Lower leg skin (tissue), 3 donors: ENCODE measurements at regions not wholly inside any gene's neighbourhood (a gene's known extent, or its start where the extent isn't known, plus 50 kb on each side); places are given as distances from the start of the nearest gene placed in this dataset.

Source experiments
- CTCF ChIP-seq, 3 donors: fragments of 450-650 bp; IDR thresholded peaks; one replicate each; pipeline ENCODE4 v1.5.1; 2016; ENCODE audit warnings: antibody characterized with exemption in 3 of 3, mild to moderate bottlenecking in 3 of 3, moderate library complexity in 2 of 3
- POLR2A ChIP-seq, 2 donors: fragments of 450-650 bp; IDR thresholded peaks; one replicate each; pipeline ENCODE4 v1.6.1; 2016 to 2017; ENCODE audit warnings: antibody characterized with exemption in 2 of 2, mild to moderate bottlenecking in 1 of 2, moderate library complexity in 1 of 2

DNA sequence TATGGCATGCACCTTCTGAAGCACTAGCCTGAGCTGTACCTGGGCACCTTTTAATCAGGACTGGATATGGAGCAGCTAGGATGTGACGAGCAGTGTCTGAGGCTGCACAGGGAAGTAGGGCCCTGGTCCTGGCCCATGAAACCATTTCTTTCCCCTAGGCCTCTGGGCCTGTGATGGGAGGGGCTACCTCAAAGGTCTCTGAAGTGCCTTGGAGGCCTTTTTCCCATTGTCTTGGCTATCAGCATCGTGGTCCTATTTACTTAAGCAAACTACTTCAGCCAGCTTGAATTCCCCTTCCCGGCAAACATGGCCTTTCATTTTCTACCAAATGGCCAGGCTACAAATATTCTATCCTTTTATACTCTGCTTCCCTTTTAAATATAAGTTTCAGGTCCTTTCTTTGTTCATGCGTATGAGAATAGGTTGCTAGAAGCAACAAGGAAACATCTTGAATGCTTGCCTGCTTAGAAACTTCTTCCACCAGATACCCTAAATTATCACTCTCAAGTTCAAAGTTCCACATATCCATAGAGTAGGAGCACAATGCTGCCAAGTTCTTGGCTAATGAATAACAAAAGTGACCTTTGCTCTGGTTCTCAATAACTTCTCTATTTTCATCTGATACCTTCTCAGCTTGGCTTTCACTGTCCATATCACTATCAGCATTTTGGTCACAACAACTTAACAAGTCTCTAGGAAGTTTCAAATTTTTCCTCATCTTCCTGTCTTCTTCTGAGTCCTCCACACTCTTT lies 673.1 kb downstream of the HTR1B start:
- no peak for TF ChIP-seq CTCF (IDR thresholded peaks at IDR 0.05)
- TF ChIP-seq POLR2A (IDR thresholded peaks at IDR 0.05), result no peak
